ENCODE measurements at regions not wholly inside any gene's neighbourhood (a gene's known extent, or its start where the extent isn't known, plus 50 kb on each side); places are given as distances from the start of the nearest gene placed in this dataset.

- Mint-ChIP-seq H3K4me3 (ENCODE audit: low read depth) (no peak overlapping the region), H3K27ac (no peak overlapping the region), H3K27me3 (ENCODE audit: low read depth) (peaks cover 2% of the 10 kb centered on the region), H3K4me1 (ENCODE audit: low read depth) (no peaks in the 10 kb centered on the region), H3K36me3 (ENCODE audit: low read depth) (no peaks in the 10 kb centered on the region), H3K9me3 (no peaks in the 10 kb centered on the region)
- intact Hi-C loops (cut with micrococcal nuclease): no loop called here
- no peak for DNase-seq (ENCODE audit: low spot score)
Observed at GRCh38 chr1:94640125-94640524, 98.6 kb upstream of the F3 start.

- no peak for DNase-seq (ENCODE audit: low spot score)
- Mint-ChIP-seq H3K27me3 (ENCODE audit: low read depth) (peaks cover 7% of the 10 kb centered on the region), H3K36me3 (ENCODE audit: low read depth) (no peaks in the 10 kb centered on the region), H3K9me3 (no peaks in the 10 kb centered on the region), H3K4me3 (ENCODE audit: low read depth) (no peak overlapping the region), H3K4me1 (ENCODE audit: low read depth) (no peaks in the 10 kb centered on the region), H3K27ac (no peak overlapping the region)
- intact Hi-C loops (cut with micrococcal nuclease): no loop called here
Observed at GRCh38 chr1:94637121-94637520, 95.6 kb upstream of the F3 start.

GRCh38 chr1:94636624-94637023 lies 95.1 kb upstream of the F3 start:
- Mint-ChIP-seq H3K36me3 (ENCODE audit: low read depth) (no peaks in the 10 kb centered on the region), H3K9me3 (no peaks in the 10 kb centered on the region), H3K4me3 (ENCODE audit: low read depth) (no peak overlapping the region), H3K27me3 (ENCODE audit: low read depth) (peaks cover 10% of the 10 kb centered on the region), H3K4me1 (ENCODE audit: low read depth) (no peaks in the 10 kb centered on the region), H3K27ac (no peak overlapping the region)
- intact Hi-C loops (cut with micrococcal nuclease): no loop called here
- DNase-seq (ENCODE audit: low spot score): no peak

- no peak overlapping the region for H3K27ac Mint-ChIP-seq
- no peaks in the 10 kb centered on the region for H3K9me3 Mint-ChIP-seq
- no peaks in the 10 kb centered on the region for H3K36me3 Mint-ChIP-seq (ENCODE audit: low read depth)
- no peak overlapping the region for H3K4me3 Mint-ChIP-seq (ENCODE audit: low read depth)
- H3K4me1 Mint-ChIP-seq (ENCODE audit: low read depth): no peaks in the 10 kb centered on the region
- DNase-seq (ENCODE audit: low spot score): no peak
- peaks cover 10% of the 10 kb centered on the region for H3K27me3 Mint-ChIP-seq (ENCODE audit: low read depth)
- intact Hi-C loops (cut with micrococcal nuclease): no loop called here
Observed at GRCh38 chr1:94636100-94636499, 94.5 kb upstream of the F3 start.

- intact Hi-C loops (cut with micrococcal nuclease): no loop called here
- Mint-ChIP-seq H3K36me3 (ENCODE audit: low read depth) (no peaks in the 10 kb centered on the region), H3K27me3 (ENCODE audit: low read depth) (peaks cover 10% of the 10 kb centered on the region), H3K27ac (no peak overlapping the region), H3K4me1 (ENCODE audit: low read depth) (no peaks in the 10 kb centered on the region), H3K4me3 (ENCODE audit: low read depth) (no peak overlapping the region), H3K9me3 (no peaks in the 10 kb centered on the region)
- no peak for DNase-seq (ENCODE audit: low spot score)
Observed at GRCh38 chr1:94634977-94635416, 93.4 kb upstream of the F3 start.

- DNase-seq (ENCODE audit: low spot score): no peak
- H3K36me3 Mint-ChIP-seq (ENCODE audit: low read depth): no peaks in the 10 kb centered on the region
- H3K4me1 Mint-ChIP-seq (ENCODE audit: low read depth): no peaks in the 10 kb centered on the region
- intact Hi-C loops (cut with micrococcal nuclease): no loop called here
- no peak overlapping the region for H3K27ac Mint-ChIP-seq
- H3K9me3 Mint-ChIP-seq: no peaks in the 10 kb centered on the region
- H3K27me3 Mint-ChIP-seq (ENCODE audit: low read depth): peaks cover 8% of the 10 kb centered on the region
- no peak overlapping the region for H3K4me3 Mint-ChIP-seq (ENCODE audit: low read depth)
Observed at GRCh38 chr1:94633051-94633450, 91.5 kb upstream of the F3 start.

DNA sequence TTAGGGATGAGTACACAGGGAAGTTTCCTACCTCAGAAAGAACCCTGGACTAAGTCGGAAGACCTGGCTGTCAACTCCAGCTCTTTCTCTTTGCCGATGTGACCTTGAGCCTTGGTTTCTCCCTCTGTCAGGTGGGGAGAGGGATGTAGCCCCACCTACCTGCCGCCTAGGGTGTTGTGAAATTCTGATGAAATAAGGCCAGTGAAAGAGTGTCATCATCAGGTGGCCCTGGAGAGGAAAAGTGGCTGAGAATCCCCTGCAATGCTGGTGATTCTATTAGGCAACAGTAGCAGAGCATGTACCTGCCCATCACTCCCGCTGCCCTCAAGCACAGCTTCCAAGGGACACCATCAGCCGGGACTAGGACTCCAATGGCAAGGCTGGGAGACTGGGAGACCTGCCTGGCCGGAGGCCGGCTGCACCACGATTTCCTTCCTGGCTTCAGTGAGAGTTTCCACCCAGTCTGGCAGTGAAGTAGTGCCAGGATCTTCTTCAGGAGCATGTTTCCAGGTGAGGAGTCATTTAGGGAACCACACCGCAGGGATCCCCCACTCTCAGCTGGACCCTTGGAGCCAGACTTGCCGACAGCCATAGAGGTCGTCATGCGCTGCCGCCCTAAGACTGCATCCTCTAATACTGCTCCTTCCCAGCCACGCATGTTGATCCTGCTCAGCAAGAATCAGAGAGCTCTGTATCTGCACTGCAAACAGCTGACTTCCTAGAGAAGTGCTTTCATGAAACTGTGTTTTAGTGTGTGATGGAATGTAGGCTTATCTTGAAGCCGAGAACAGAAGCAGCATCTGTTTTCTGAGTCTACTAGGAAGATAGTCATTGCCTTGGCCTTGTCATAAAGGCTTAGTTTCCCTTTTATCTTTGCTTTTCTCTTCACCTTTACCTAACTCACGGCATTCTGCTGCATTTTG lies 88.0 kb upstream of the F3 start:
- Mint-ChIP-seq H3K4me3 (ENCODE audit: low read depth) (no peak overlapping the region), H3K9me3 (no peaks in the 10 kb centered on the region), H3K27me3 (ENCODE audit: low read depth) (peaks cover 7% of the 10 kb centered on the region), H3K4me1 (ENCODE audit: low read depth) (no peaks in the 10 kb centered on the region), H3K27ac (no peak overlapping the region), H3K36me3 (ENCODE audit: low read depth) (no peaks in the 10 kb centered on the region)
- DNase-seq (ENCODE audit: low spot score): no peak
- intact Hi-C loops (cut with micrococcal nuclease): no loop called here

DNA sequence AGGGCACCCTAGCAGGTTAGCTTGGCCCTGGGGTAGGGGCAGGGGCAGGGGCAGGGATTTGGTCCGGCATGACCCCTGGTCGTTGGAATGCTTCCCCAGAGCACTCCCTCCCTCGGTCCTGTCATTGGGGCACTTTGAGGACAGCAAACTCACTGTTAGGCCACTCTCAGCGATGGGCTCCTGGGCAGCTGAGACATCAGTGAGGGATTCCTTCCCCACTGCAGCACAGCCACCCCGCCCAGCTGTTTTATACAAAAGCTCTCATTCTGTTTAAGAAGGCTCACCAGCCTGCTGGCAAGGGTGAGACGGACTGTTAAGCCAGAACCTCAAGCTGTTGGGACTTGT lies 86.9 kb upstream of the F3 start:
- no peak overlapping the region for H3K27ac Mint-ChIP-seq
- H3K4me1 Mint-ChIP-seq (ENCODE audit: low read depth): no peaks in the 10 kb centered on the region
- DNase-seq (ENCODE audit: low spot score): no peak
- intact Hi-C loops (cut with micrococcal nuclease): no loop called here
- H3K4me3 Mint-ChIP-seq (ENCODE audit: low read depth): no peak overlapping the region
- H3K27me3 Mint-ChIP-seq (ENCODE audit: low read depth): peaks cover 7% of the 10 kb centered on the region
- no peaks in the 10 kb centered on the region for H3K36me3 Mint-ChIP-seq (ENCODE audit: low read depth)
- H3K9me3 Mint-ChIP-seq: no peaks in the 10 kb centered on the region

DNA sequence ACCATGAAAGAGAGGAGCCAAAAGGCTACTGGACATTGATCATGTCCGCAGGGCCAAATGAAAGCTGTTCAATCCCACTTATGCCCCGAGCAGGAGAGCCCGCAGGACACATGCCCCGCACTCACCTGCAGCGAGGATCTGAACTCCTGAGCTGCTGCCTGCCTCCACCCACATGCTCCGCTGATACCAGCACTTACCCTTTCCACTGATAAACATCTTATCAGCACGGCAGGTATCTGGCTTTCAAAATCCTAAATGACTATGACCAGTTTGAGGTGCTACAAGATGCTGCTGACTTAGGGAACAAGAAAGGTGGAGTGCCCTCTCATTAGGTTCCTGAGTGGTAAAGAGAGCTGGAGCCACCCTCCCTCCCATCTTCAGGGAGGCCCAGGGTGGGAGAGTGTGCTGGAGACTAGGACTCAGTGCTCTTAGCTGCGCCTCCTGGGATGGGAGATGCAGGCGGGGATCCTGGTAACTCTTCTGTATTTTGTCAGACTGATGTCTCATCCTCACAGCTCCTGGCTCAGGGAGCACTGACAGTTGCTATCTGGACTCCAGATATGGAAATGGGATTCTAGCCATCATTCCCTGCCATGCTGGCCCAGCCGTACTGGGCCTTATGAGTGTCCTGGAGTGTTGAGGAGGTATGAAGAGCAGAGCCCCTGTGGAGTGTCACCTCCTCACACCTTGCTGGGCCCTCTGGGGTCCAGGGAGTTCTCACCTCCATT lies 86.4 kb upstream of the F3 start:
- no peak for DNase-seq (ENCODE audit: low spot score)
- H3K9me3 Mint-ChIP-seq: no peaks in the 10 kb centered on the region
- no peaks in the 10 kb centered on the region for H3K4me1 Mint-ChIP-seq (ENCODE audit: low read depth)
- H3K27me3 Mint-ChIP-seq (ENCODE audit: low read depth): peaks cover 4% of the 10 kb centered on the region
- no peak overlapping the region for H3K27ac Mint-ChIP-seq
- no peak overlapping the region for H3K4me3 Mint-ChIP-seq (ENCODE audit: low read depth)
- H3K36me3 Mint-ChIP-seq (ENCODE audit: low read depth): no peaks in the 10 kb centered on the region
- intact Hi-C loops (cut with micrococcal nuclease): no loop called here

- Mint-ChIP-seq H3K36me3 (ENCODE audit: low read depth) (no peaks in the 10 kb centered on the region), H3K4me3 (ENCODE audit: low read depth) (no peak overlapping the region), H3K27ac (no peak overlapping the region), H3K9me3 (no peaks in the 10 kb centered on the region), H3K27me3 (ENCODE audit: low read depth) (no peaks in the 10 kb centered on the region), H3K4me1 (ENCODE audit: low read depth) (no peaks in the 10 kb centered on the region)
- intact Hi-C loops (cut with micrococcal nuclease): no loop called here
- DNase-seq (ENCODE audit: low spot score): no peak
Observed at GRCh38 chr1:94624203-94624602, 82.6 kb upstream of the F3 start.

GRCh38 chr1:94623560-94624148 lies 82.1 kb upstream of the F3 start:
- intact Hi-C loops (cut with micrococcal nuclease): no loop called here
- no peaks in the 10 kb centered on the region for H3K36me3 Mint-ChIP-seq (ENCODE audit: low read depth)
- no peak overlapping the region for H3K27ac Mint-ChIP-seq

DNA sequence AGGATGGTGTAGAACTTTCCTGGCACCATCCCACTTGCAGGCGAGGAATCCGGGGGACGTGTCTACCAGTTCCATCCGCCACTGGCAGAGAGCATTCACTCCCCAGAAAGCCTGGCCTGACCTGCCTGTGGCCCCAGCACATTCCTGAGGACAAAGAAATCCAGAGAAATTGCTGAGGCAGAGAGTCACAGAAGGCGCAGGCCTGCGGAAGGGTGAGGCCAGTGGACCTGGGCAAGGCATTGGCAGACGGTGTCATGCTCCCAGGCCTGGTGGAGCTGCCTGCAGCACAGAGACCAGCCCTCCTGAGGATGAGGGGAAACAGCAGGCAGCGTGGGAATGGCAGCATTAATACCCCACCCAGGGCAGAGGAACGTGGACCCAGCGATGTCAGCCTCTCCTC lies 81.2 kb upstream of the F3 start:
- H3K4me1 Mint-ChIP-seq (ENCODE audit: low read depth): no peaks in the 10 kb centered on the region
- no peak for DNase-seq (ENCODE audit: low spot score)
- intact Hi-C loops (cut with micrococcal nuclease): no loop called here
- H3K36me3 Mint-ChIP-seq (ENCODE audit: low read depth): no peaks in the 10 kb centered on the region
- H3K27ac Mint-ChIP-seq: no peak overlapping the region
- H3K4me3 Mint-ChIP-seq (ENCODE audit: low read depth): no peak overlapping the region
- peaks cover 7% of the 10 kb centered on the region for H3K9me3 Mint-ChIP-seq
- H3K27me3 Mint-ChIP-seq (ENCODE audit: low read depth): no peaks in the 10 kb centered on the region

More at GRCh38 chr1:94623560-94624148, 82.1 kb upstream of the F3 start:
- no peak overlapping the region for H3K4me3 Mint-ChIP-seq (ENCODE audit: low read depth)
- H3K4me1 Mint-ChIP-seq (ENCODE audit: low read depth): no peaks in the 10 kb centered on the region
- no peak for DNase-seq (ENCODE audit: low spot score)
- no peaks in the 10 kb centered on the region for H3K9me3 Mint-ChIP-seq
- H3K27me3 Mint-ChIP-seq (ENCODE audit: low read depth): no peaks in the 10 kb centered on the region

DNA sequence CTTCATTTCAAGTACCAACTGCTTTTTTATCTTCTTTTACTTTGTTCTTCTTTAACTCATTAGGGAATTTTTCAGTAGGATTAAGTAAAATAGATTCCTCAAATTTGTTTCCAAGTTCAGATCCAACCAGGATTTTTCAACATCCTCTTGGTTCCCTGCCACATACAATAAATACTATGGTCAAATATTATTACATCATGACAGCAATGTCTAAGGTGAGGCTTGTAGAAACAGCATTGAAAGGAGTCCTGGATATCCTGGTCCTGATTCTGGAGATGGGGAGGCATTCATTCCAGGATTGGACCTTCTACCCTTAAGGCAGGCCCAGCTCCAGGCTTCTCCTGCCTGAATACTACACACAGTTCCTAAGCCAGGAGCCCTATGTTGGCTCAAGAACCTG lies 80.2 kb upstream of the F3 start:
- no peaks in the 10 kb centered on the region for H3K36me3 Mint-ChIP-seq (ENCODE audit: low read depth)
- H3K27ac Mint-ChIP-seq: no peak overlapping the region
- no peaks in the 10 kb centered on the region for H3K27me3 Mint-ChIP-seq (ENCODE audit: low read depth)
- peaks cover 7% of the 10 kb centered on the region for H3K9me3 Mint-ChIP-seq
- H3K4me3 Mint-ChIP-seq (ENCODE audit: low read depth): no peak overlapping the region
- no peaks in the 10 kb centered on the region for H3K4me1 Mint-ChIP-seq (ENCODE audit: low read depth)
- intact Hi-C loops (cut with micrococcal nuclease): no loop called here
- no peak for DNase-seq (ENCODE audit: low spot score)

All from activated T-helper 2 cell treated with anti-CD3 and anti-CD28 coated beads, Interferon-gamma antibody, Interleukin-2, Interleukin-4, amounts not matched to agents 10 μg/mL and 5 μg/mL and 100 μg/mL, durations not matched to agents 14 hours and 24 hours and 36 hours (primary cell).